NOMO-1 treated with dmso at 0.1 percent for 144 hours (cell line): ENCODE measurements at regions not wholly inside any gene's neighbourhood (a gene's known extent, or its start where the extent isn't known, plus 50 kb on each side); places are given as distances from the start of the nearest gene placed in this dataset.

ENCODE experiments used
- DNase-seq: peaks from one replicate; lab custom pipeline; 2025; ENCODE audit not compliant: unreplicated experiment; lab: John Stamatoyannopoulos, UW

- DNase-seq = no peak
Measured at GRCh38 chr13:69579351-69579750, 528.3 kb upstream of the ATXN8OS start.

GRCh38 chr13:69571606-69572323, 535.9 kb upstream of the ATXN8OS start:
- no peak for DNase-seq

- no peak for DNase-seq
Measured at GRCh38 chr13:69567514-69567913, 540.1 kb upstream of the ATXN8OS start.

GRCh38 chr13:69566104-69566716, 541.4 kb upstream of the ATXN8OS start:
- DNase-seq = no peak

DNA sequence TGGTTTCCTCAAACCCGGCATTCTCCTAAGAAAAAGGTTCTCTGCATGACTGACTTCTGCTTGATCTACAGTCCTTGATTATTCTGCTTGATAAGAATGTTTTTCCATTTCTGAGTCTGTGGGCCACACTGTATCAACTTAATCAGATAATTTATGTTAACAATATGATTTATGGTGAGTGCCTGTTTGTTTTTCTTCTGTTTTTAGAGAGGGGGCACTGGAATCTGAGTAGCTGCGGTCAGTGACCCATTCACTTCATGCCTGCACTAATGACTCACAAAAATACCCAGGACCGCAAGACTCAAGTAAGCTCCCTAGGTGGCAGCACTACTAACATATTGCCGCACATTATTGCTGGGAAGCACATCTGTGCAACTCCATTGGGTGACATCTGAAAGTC, 542.3 kb upstream of the ATXN8OS start:
- no peak for DNase-seq

GRCh38 chr13:69556540-69557196, 551.0 kb upstream of the ATXN8OS start:
- no peak for DNase-seq

- DNase-seq = no peak
Measured at GRCh38 chr13:69553976-69554375, 553.6 kb upstream of the ATXN8OS start.

DNA sequence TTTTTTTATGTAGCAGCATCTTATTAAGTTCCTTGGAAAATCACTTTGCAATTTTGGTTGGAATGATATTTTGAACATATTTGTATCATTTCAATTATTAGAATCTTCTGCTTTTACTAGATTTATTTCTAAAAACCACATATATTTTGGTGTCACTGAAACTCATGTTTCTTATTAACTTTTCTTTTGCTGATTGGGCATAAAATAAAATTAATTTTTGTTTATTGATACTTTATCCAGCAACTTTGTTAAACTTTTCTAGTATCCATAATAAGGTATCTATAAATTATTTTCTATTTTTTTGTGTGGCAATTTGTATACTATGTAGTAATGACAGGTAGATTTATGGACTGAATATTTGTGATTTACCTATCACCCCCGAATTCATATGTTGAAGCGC, 556.4 kb upstream of the ATXN8OS start:
- no peak for DNase-seq

DNA sequence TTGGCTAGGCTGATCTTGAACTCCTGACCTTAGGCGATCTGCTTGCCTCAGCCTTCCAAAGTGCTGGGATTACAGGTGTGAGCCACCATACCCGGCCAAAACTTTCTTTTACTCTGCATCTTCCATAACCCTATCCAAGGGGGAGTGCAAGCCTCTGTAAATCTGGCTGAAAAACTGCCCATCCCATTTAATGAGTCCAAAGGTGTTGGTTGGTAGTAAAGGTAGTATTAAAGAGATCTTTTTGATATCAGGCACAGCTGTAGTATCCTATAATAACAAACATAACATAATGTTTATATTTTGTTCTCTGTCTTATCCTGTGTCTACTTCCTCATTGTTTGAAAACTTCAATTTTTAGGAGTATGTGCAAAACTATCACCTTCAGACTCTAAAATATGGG, 559.8 kb upstream of the ATXN8OS start:
- no peak for DNase-seq

DNA sequence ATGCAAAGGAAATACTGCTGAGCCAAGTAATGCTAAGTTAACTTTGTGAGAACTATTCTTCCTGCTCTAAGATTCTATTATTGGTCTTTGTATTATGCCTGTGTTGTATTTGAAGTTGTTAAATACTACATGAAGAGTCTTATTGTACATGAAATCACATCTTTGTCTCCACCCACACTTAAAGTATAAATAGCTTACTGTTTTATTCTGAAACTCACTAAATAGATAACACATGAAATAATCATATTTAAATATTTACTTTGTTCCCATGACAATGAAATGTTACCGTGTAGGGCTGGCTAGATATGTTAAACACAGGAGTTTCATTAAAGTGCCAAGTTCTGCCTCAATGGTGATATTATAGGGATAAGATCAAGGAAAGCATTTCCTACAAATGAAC, 562.1 kb upstream of the ATXN8OS start:
- DNase-seq = no peak

DNA sequence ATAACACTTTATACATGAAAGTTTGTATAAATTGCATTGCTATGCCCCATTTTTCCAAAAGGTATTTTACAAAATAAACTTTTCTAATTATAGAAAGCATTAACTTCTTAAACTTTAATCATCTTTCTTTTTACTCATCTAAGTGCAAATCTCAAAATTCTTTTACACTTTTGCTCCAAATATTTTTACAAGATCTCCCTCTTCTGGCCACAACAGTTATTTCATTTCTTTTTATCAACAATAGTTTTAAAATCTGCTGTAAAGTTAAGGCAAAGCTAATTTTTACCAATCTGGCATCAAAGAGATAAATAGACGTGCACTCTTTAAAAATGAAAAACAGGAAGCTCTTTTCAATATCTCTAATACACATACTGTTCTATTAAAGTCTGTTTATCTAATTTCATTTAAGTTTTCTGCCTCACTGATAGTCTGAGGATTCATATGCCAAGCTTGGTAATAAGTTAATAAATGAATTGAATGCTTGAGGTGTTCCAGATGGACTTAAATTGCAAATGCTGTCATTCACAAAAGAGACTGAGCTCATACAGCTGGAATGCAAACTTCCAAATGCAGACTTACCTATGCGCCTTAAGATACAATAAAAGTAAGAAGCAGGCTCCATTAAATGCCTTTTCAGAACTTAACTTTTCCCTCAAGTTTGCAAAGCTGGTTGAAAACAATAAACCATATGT, 583.0 kb upstream of the ATXN8OS start:
- no peak for DNase-seq

DNA sequence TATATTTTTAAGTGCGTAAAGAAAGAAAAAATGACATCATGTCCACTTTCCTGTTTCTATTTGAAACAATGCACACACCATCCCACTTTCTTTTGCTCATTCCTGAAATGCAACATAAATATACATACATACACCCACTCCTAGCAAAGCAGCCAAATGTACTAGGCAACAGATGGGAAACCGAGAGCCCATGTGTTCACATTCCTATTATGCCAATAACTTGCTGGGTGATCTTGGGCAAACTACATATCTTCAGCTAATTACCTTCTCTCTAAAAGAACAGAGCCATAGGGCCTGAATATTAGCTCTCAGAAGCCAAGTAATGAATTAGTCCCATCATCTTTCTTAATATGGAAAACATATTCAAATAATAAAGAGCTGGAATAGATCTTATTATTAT, 610.6 kb upstream of the ATXN8OS start:
- no peak for DNase-seq

- DNase-seq = no peak
Measured at GRCh38 chr13:69495096-69495495, 612.5 kb upstream of the ATXN8OS start.

DNA sequence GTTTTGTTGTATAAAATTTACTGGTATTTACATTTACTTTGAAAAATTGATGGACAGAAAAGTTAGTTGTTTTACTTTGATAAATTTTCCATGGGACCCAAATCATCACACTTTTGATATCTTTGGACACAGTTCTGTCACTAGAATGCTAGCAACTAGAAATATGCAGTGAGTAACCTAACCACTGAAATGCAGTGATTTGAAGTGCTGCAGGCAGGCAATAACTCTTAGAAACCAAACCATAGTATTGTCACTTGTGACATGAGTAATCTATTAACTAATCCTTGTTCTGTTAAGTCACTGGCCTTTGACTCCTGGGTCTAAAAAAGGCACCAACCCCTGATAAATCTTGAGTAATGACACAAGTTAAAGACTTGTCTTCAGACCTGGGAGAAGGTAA, 620.0 kb upstream of the ATXN8OS start:
- no peak for DNase-seq

DNA sequence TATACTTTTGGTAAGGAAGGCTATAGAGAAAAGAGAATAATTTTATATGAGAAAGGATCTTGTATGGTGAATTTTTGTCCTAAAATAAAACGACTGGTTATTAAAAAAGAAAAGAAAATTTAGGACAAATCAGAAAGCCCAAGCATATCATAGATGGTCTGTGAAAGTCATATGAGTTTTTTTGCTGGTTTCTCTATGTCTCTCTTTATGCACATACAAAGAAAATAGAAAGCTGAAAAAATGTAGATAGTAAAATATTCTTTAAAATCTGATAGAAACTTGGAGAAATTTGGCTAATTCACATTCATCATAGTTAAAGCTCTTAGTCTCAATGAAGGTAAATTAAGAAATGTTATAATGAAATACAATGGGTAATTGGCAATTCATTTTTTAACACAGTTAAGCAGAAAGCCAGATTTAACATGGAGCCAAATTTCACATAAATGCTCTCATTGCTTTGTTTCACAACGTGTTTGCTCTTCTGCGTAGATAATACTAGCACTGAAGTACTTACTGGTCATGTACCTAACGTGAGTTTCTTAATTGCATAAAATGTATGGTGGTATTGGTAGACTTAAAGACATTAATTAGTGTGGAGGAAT, 621.5 kb upstream of the ATXN8OS start:
- DNase-seq = no peak

DNA sequence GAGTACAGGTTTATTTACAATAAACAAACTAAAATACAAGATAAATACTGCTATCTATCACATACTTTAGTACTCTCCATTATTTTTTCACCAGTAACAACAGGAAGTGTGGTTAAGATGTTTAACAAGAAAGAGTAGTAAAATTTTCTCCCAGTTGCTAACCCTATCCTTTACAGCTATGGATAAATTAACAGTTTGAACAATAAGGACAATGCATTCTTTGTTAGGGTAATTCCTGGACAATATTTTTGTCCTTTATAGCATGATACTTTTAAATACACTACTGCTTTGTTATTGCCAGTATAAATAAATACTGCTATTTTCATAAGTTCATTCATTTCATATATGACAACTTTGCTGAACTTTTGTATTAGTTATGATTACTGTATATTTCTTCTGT, 630.2 kb upstream of the ATXN8OS start:
- no peak for DNase-seq

DNA sequence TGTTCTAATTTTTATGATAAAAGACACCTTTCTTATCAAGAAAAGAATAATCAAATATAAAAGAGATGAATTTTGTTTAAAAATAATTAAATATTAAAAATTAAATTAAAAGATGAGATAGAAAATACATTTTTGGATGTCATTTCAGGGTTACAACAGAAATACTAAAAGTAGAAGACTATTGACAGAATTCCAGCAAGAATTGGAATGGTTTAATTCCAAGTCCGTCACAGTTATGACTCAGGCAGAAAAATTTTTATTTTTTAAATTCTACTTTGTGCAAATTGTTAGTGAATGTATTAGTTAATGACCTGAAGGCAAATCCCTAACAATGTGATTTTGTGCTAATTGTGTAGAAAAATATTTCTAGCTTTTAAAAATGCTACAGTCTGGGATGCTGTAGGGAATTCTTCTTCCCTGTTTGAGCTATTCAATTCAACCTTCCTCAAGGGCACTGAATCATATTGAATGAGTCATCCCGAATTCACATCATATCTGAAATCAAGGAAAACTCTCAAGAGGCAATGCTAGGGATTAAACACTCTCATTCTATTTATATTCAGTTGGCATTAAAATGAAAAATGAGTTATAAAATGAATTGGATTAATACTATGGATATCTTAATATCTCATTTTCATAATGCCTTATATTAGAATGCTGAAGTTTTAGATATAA, 633.5 kb upstream of the ATXN8OS start:
- DNase-seq = no peak

DNA sequence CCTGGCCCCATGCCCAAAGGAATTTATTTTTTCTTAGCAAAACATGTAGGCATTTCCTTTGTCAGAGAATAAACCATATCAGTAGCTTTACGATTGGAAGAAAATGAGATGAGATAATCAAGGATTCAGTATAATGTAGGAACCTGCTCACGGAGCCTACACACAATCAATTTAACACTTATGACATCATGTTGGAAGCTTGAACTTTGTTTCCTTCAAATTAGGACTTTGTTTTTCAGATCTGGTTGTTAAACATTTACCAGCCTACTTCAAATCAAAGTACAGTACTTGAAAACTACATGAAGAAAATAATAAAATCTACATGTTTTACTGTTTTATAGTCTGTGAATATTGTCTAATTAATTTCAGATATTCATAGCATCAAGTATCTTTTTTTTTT, 639.0 kb upstream of the ATXN8OS start:
- no peak for DNase-seq

DNA sequence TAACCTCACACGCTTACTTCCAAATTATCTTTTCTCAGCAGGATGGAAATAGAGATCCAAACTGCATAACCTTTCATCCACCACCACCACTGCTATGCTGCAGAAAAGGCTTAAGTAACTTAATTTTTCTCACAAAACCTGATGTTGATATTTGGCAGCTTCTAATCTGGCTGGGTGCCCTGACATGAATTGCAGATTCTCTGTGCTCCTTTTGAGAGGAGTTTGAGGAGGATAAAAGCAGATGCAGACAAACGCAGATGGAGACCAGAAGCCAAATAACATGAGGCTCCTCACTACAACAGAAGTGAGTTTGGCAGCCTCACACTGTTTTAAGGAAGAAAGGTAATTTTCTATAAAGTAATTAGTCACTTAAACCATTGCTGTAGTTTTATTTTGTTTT, 646.2 kb upstream of the ATXN8OS start:
- no peak for DNase-seq

DNA sequence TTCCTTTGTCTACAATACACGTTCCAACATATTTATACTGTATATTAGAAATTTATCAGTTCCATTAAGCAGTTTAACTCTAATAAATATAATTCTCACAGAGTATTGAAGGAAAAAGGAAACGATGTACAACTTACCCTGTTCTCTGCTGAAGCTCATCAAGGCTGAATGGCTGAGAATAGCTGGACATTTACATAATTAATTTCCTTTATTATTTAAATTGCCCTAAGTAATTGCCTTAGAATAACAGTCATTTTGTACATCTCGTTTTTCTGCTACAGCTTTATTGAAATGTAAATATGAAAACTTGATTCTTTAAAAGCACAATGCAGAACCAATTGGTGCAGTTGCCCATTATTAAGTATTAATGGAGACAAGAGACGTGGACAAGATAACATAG, 648.3 kb upstream of the ATXN8OS start:
- DNase-seq = no peak

- DNase-seq = no peak
Measured at GRCh38 chr13:69458013-69458412, 649.6 kb upstream of the ATXN8OS start.
